ENCODE measurements at regions not wholly inside any gene's neighbourhood (a gene's known extent, or its start where the extent isn't known, plus 50 kb on each side); places are given as distances from the start of the nearest gene placed in this dataset.

DNA sequence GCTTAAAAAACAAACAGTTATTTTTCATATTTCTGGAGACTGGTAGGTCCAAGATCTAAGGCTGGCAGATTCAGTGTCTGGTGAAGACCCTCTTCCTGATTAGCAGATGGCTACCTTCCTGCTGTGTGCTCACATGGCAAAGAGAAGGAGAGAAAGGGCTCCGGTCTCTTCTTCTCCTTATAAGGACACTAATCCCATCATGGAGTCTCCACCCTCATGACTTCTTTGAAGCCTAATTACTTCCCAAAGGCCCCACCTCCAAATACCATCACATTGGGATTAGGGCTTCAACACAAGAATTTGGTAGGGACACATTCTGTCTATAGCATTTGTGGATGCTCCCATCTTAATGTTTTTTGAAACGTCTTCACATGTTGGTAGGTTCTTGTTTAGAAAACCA lies 391.1 kb downstream of the TMEM161B start:
- in situ Hi-C loops (cut with MboI; ENCODE audit: low sequenced_read_pairs), result no loop called here

DNA sequence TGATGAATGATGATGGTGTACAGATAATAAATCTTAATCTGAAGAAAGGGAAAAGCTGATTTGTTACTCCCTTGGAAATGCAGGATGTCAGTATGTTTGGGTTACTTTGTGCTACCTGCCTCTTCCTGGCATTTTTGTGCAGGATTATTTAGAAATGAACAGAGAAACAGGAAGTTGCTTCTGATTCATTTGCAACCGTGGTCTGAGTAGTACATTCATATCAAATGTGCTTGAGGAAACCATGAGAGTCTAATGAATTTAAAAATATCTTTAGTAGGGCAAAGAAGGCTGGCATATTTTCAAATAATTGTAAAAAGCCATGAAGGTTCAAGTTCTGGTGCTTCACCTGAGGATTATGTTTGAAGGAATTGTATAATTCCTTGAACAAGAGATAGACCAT lies 391.6 kb downstream of the TMEM161B start:
- in situ Hi-C loops (cut with MboI; ENCODE audit: low sequenced_read_pairs), result no loop called here

DNA sequence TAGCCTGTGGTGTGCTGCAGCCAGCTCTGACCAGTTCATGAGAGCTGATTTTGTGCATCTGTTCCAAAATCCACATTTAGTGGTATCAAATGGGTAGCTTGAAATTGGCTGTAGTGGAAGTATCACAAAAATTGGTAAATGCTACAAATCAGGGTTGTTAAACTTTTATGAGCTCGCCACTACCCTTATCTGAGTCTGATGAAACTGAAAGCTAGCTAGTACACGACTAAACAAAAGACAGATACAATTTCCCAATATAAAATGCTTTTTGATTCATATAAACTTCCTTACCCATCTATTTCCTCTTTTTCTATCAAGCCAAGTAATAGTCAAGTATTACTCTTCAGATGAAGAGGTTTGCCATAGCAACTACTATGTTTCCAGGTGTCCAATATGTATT lies 392.0 kb downstream of the TMEM161B start:
- in situ Hi-C loops (cut with MboI; ENCODE audit: low sequenced_read_pairs), result no loop called here

DNA sequence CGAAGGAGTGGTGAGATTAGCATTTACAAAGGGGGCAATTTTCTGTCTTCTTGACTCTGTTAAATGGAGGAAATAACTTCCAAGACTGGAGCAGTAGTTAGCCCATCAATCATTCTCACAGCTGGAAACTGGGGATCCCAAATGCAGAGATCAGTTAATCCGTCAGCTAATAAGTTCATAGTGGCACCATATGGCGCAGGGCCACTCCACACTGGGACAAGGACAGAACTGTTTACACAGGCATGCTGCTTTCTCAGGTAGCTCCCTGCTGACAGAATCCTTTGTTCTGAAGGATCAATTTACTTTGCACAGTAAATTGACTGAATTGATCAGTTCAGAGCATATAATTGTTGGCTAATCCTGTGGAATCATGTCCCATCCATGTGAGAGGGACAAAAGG lies 395.7 kb downstream of the TMEM161B start:
- in situ Hi-C loops (cut with MboI; ENCODE audit: low sequenced_read_pairs), result no loop called here

DNA sequence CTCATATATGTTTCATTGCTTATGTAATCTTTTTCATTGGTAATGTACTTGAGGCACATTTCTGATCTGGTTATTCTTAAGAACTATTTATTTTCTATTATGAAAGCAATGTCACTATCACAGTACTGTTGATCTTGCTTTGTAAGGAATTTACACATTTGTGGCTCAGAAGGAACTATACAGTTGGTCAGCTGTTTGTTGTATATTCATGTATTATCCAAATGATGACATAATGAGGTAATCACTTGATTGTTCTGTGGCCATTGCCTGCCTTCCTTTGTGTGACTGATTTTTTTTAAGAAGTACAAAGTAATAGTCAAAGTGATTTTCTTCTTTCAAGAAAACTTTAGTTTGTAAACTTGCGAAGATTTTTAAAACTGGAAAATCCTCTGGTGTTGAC lies 399.9 kb downstream of the TMEM161B start:
- in situ Hi-C loops (cut with MboI; ENCODE audit: low sequenced_read_pairs), result no loop called here

DNA sequence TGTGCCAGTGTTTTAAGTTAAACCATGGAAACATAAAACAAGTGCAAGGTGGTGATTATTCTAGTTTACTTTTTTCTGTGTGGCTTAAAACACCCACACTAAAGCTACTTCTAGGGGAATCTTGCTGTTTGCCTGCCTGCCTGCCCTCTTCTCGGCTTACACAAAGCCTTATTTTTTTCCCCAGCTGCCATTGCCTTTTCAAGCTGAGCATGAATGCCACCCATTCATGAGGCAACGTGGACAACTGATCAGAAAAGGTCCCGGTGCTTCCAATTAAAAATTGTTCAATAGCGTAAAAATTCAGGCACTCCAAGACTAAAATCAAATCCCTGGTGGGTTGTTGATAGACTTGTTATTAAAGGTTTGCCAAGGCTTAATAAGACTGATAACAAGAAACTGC lies 401.4 kb downstream of the TMEM161B start:
- in situ Hi-C loops (cut with MboI; ENCODE audit: low sequenced_read_pairs), result no loop called here

DNA sequence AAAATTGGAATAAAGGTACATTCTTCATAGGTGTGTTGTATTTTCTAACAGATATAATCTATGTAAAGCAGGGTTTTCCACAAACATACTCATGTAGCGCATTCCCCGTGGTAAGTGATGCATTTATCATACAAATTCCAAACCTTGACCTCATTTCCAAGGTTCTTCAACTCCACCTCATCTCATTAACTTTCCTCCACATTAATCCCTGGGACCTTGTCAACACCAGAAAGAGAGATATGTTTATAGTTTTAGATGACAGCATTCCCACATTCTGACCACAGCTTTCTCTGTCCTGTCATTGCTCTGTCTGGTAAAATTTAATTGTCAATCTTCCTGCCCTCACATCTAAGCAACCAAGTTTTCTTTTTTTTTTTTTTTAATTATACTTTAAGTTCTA lies 415.1 kb downstream of the TMEM161B start:
- in situ Hi-C loops (cut with MboI; ENCODE audit: low sequenced_read_pairs), result no loop called here

DNA sequence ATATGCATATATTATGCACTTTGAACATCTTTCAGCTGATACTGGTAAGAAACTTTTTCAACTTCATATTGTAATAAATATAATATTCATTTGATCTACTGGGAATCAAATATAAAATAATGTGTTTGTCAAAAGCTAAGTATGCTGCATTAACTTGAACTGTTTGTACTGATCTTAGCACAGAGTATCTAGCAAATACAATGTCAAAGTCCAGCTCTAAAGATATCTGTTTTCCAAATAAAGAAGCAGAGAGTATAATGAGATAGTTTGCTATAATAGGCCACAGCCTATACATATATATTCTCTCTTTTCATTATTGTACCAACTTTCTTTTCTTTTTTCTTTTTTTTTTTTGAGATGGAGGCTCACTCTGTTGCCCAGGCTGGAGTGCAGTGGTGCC lies 417.0 kb downstream of the TMEM161B start:
- in situ Hi-C loops (cut with MboI; ENCODE audit: low sequenced_read_pairs), result no loop called here

DNA sequence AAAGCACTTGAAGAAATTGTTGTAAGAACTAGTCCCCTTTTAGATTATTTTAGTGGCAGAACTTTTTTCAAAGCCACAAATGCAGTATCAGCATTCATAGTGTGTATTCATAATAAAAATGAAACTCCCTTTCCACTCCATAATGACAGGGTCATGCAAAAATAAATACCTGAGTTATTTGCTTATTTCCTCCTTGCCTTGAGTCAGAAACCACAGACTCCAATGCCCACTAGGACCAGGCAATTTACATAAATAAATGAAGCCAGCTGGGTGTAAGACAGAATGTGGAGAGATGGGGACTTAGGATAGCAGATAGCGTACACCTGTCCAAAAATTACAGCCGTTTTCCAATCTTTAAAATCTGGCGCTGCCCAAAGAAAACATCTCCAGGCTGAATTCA lies 417.8 kb downstream of the TMEM161B start:
- in situ Hi-C loops (cut with MboI; ENCODE audit: low sequenced_read_pairs), result no loop called here

DNA sequence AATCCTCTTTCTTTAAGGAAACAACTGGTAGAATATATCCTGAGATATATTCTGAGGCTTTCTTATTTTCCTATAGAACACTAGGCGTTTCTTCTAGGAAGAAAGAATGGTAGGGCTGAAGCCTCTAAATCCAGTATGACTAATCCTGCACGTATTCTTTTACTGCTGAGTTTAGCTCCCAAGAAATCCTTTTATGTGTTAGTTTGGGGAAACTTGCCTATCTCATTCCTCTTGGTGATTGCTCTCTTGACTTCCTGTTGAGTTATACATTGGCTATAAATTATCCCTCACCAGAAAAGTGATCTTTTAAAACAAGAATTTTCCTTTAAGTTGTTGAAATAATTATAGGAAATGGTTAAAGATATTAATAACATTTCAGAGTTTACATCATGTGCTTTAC lies 422.9 kb downstream of the TMEM161B start:
- in situ Hi-C loops (cut with MboI; ENCODE audit: low sequenced_read_pairs), result no loop called here

DNA sequence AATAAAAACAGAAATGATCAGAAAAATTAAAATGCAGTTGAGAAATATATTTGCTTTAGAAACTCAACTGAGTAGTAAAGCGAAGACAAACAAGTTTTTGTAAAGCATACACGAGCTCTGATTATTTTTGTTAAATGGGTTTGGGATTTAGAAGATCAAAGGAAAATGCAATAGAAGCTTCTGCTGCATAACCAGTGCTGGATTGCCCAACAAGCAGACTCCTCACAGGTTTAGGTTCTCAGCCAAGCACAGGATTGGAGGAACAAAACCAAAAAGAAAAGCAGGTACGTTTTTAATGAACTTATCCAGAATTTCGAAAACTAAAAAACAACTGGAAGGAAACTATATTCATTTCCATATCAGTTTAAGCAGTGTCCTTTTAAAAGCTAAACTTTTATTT lies 423.8 kb downstream of the TMEM161B start:
- in situ Hi-C loops (cut with MboI; ENCODE audit: low sequenced_read_pairs), result no loop called here

DNA sequence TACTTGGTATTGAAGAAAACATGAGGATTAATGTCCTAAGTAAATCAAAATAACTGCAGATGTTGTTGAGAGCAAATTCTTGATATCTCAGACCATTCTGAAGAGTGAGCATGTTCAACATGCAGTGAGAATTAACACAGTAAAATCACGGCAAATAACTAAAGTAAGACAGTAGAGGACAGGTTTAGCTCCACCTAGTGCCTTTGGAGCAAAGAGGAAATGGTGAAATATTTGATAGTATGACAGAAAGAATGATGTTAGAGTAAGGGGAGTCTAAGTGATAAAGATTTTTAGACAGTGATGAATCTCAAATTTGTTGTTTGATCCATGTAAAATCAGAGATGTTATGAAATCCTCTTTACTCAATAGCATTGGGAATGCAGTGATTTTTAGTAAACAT lies 424.2 kb downstream of the TMEM161B start:
- in situ Hi-C loops (cut with MboI; ENCODE audit: low sequenced_read_pairs), result no loop called here

DNA sequence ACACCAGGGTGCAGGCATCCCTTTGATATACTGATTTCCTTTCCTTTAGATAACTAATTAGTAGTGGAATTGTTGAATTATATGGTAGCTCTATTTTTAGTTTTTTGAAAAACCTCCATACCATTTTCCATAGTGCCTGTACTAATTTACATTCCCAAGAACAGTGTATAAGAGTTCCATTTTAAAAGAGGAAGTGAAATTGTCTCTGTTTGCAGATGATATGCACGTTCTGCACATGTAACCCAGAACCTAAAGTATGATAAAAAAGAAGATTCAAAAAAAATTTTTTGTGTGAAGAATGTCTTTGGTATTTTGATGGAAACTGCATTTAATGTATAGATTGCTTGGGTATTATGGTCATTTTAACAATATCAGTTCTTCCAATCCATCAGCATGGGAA lies 424.0 kb upstream of the CCNH start:
- in situ Hi-C loops (cut with MboI; ENCODE audit: low sequenced_read_pairs), result no loop called here

DNA sequence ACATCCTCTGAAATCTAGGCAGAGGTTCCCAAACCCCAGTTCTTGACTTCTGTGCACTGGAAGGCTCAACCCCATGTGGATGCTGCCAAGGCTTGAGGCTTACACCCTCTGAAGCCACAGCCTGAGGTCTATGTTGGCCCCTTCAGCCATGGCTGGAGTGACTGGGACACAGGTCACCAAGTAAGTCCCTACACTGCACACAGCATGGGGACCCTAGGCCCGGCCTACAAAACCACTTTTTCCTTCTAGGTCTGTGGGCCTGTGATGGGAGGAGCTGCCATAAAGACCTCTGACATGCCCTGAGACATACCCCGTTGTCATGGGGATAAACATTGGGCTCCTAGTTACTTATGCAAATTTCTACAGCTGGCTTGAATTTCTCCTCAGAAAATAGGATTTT lies 418.8 kb upstream of the CCNH start:
- in situ Hi-C loops (cut with MboI; ENCODE audit: low sequenced_read_pairs), result no loop called here

DNA sequence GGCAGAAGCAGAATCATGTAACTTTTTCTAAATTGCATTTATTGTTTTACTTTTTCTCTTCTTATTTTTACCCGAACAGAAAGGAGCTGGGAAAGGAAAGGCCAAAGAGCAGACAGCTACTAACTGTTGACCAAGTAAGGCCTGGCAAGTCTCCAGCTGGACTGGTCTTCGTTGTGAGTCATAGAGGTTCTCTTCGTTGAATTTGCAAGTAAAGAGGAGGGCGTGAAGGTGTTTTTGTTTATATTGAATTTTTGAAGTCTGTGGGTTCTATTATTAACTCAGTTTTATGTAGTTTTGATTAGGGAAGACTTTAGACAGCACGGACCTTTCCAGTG lies 416.5 kb upstream of the CCNH start:
- in situ Hi-C loops (cut with MboI; ENCODE audit: low sequenced_read_pairs), result no loop called here

DNA sequence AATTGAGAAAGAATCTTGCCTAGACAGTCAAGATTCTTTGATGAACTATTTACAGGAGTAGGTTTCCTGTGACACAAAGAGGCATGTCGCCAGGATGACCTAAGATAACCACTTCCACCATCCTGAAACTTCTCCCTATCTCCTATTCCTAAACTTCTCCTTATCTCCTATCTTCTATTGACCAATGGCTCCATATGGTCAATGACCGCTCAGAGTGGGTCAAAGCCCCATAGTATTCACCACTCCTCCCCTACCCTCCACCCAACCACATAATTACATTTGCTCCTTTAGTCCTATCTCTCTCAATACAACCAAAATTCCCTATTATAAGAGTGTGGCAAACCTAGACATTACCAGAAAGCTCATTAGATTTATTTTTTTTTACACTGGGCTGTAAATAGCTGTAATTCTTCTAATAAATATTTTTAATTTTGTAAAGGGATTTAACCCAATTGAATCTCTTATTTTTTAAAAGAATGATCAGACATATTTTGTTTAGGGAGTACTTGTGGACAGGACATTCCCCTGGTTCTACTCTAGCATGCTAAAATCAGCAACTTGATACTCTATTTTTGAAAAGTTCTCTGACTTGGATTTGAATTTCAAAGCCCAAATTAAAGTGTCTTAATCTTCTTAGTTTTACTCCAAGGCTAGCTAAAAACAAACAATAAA lies 416.0 kb upstream of the CCNH start:
- in situ Hi-C loops (cut with MboI; ENCODE audit: low sequenced_read_pairs), result no loop called here

DNA sequence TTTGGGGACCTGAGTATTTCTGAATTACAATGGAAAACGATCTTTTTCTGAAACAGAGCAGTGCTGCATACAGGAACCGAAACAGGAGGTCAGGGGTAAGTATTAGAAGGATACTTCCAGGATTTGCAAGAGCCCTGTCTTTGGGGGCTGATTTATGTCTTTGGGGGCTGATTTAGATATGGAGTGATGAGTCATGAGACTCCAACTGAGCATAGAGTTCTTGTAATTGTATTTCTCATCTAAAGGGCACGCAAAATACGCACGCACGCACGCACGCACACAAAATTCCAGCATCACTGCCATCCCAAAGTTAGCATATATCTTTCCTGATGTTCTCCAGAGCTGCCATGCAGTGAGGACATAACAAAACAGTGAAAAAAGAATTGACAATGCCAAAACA lies 414.8 kb upstream of the CCNH start:
- in situ Hi-C loops (cut with MboI; ENCODE audit: low sequenced_read_pairs), result no loop called here

DNA sequence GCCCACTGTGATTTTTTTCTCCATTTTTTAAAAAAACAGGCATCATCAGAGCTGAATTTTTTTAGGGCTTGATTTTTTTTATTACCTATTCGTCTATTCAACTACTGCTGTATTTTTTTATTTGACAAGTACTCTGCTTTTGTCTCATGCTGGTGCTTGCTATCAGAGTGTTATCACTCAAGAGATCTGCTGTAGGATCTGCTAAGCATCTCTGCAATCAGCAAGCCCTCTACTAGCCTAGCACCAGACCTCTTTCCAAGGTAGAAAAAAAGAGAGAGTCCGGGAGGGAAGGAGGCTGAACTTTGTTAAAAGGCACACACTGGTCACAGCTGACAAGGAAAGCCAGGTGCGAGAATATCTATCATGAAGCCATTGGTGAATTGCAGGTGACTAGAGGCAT lies 413.8 kb upstream of the CCNH start:
- in situ Hi-C loops (cut with MboI; ENCODE audit: low sequenced_read_pairs), result no loop called here

DNA sequence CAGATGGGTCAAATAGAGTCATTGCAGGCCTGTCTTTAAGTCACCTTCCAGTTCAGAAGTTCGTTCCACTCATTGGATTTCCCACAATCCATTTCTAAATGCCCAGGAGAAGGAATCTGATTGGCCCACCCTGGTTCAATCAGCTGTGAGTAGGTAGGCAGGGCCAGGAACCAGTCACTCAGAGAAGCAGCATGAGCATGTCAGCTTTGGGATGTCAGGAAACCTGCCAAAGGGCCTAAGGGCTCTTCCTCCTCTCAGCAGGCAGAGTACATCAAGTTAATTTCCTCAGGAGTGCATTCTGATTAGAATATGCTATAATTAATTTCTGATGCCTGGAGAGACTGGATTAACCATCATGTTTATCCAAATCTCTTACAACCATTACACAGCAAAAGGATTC lies 412.9 kb upstream of the CCNH start:
- in situ Hi-C loops (cut with MboI; ENCODE audit: low sequenced_read_pairs), result no loop called here

DNA sequence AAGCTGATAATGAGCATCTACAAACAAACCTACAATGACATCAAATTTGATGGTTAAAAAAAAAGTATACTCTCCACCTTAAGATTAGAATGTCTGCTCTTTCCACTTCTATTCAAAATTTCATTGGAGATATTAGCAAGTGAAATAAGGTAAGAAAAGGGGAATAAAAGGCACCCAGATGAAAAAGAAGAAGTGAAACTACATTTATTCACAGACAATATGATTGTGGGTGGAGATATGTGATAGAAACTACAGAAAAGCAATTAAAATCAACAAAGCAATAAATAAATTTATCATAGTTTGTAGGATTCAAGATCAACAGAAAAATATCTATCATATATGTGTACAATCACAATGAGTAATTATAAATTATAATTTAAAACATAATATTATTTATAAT lies 395.1 kb upstream of the CCNH start:
- in situ Hi-C loops (cut with MboI; ENCODE audit: low sequenced_read_pairs), result no loop called here

DNA sequence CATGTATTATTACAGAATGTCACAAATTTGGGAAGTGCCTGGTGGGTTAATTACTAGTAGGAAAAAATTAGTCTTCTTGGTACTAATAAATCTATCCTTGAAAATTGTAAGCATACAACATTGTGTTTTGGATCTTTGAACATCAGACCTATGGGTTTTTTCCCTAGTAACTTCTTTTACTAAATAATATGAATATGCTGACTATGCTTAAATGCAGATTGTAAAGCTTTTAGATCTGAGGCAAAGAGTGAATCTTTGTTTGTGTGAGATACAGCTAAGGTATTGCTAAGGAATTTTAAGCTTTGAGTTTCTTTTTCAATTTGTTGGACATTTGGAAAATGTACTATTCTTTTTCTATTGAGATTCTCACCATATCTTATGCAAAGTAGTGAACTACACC lies 390.6 kb upstream of the CCNH start:
- in situ Hi-C loops (cut with MboI; ENCODE audit: low sequenced_read_pairs), result no loop called here

DNA sequence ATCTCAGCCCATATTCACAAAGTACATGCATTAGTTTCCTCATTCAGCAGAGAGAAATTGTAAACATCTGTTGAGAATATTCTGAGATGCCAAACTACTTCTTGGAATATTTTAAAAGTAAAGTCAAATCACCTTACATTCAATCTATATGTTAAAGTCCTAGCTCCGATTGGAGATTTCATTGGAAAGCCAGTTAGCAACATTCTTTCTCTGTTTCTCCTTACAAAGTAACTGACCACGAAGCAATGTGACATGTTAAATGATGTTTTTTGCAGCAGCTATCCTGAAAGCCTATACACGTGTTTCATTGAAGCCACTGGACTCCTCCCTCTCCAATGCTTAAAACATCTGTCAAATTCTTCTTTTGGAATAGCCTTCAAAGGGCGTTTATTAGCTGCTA lies 379.1 kb upstream of the CCNH start:
- in situ Hi-C loops (cut with MboI; ENCODE audit: low sequenced_read_pairs), result loop anchor here (25.0 kb wide), 1 partner anchor 895 kb away; no protein-coding TSS in a partner anchor

DNA sequence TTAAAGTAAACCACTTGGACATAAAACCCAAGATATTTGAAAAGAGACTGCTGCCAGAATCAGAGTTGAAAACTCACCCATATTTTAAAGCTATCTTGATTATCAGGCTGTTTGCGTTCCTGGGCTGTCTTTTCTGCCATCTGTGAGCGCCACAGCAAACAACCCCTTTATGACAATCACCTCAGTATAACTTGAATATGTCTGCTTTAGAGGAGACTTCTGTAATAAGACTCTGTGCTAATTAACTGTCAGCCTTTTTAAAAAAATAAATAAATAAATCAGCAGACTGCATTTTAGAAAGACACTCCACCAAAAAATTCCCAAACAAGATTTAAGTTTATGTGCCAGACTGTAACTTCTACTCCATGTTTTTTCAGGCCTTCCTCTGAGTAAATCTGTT lies 375.7 kb upstream of the CCNH start:
- in situ Hi-C loops (cut with MboI; ENCODE audit: low sequenced_read_pairs), result loop anchor here (25.0 kb wide), 1 partner anchor 899 kb away; no protein-coding TSS in a partner anchor
